Endometrial microvascular endothelial cells (primary cell): ENCODE measurements at regions not wholly inside any gene's neighbourhood (a gene's known extent, or its start where the extent isn't known, plus 50 kb on each side); places are given as distances from the start of the nearest gene placed in this dataset.

Experiments
- in situ Hi-C: cut with HindIII; loops from 2 replicates; pipeline ENCODE4 v1.10.0; 2017; ENCODE audit warnings: low sequenced_read_pairs, low pct_unique_long_range_greater_than_20kb; ENCODE audit errors: inconsistent ontology term

- in situ Hi-C loops, result no loop called here
Observed at GRCh38 chr5:74433255-74433895, 207.2 kb downstream of the ENC1 start.

GRCh38 chr5:74432721-74433120 is 207.8 kb downstream of the ENC1 start:
- in situ Hi-C loops, result no loop called here

DNA sequence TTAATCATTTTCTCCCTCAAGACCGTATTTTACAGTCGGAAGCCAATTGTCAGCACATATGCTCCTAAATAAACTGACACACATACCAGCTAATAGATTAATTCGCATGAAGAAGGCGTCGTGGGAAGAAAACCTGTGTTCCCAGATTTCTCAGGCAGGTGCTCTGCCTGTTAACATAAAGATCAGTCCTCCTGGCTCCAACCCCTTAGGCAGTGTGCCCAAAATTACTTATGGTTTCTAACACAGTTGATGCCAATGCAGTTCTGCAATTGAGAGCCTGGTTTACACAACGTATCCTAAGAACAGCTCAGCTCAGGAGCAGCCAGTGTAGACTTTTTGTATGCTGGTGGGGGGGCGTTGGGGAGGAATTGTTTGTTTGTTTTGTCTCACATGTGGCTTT is 208.3 kb downstream of the ENC1 start:
- in situ Hi-C loops, result no loop called here

DNA sequence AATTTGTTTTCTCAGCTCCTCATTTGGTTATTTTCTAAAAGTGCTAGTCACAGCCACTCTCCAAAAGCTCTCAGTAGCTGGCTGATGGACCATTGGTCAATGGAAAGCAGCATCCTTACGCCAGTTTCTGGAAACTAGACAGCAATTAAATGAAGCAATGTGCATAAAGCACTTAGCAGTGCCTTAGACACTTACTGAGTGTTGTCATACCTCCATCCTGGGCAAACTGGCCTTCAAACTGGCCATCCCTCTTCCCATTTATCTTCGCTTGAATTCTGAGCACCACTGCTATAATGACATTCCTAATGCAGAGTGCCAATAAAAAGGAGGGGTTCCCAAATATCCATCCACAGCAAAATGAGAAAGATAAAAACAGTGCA is 209.2 kb downstream of the ENC1 start:
- in situ Hi-C loops, result no loop called here

DNA sequence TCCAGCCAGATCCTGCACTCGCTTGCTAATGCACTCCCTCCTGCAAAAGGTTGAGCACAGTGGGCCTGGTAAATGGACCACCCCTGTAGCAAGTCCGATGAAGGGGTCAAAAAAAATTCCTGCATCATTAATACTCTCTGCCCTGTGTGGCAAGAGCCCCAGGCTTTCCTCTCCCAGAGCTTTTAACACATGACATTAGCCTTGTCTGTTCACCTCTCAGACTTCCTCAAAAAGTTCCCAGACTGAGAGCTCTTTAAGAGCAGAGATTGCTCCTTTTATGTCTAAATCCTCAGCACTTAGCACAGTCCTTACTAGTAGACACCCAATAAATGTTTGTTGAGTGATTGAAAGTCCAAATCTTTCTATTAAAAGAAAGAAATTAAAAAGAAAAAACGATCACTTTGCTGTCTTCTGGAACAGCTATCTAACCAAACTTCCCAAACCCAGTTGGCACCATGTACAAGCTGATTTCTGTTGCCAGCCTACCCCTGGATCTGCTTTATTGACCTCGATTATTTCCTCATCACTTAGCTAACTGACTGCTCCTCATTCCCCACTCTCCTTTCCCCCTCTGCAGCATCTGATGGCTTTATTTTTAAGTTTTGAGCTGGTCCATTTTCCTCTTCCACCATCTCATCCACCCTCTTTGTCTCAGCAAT is 209.8 kb downstream of the ENC1 start:
- in situ Hi-C loops, result no loop called here

- in situ Hi-C loops, result no loop called here
Observed at GRCh38 chr5:74429495-74429894, 211.0 kb downstream of the ENC1 start.

DNA sequence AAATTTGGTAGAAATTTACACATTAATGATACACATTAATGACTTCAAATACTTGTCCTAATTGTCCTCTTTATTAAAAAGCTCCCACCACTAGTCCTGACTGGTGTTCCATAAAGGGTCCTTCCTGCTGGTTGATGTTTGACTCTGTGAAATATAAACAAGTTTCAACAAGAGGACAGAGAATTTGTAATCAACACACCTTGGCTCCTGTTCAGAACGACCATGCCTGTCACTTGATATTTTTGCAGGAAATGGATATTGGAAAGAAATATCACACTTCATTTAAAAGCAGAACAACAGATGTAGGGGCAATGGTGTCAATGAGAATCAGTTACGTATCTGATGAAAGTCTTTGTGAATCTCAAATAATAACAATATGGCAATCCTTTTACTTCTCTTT is 211.7 kb downstream of the ENC1 start:
- in situ Hi-C loops, result no loop called here

DNA sequence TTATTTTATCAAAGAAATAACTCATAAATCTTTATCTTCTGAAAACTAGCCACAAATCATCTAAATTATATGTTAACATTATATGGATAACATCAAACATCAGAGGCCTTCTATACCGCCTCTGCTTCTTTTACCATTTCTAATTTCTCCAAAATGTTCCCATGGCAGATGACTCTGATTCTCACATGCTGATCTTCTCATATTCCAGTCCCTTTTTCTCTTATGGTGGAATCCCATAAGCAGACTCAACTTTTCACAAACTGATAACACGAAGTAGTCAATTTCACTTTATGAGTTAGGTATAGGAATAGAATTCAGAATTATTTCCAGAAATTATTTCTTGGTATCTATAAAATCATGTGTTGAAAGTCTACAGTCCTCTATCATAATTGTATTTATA is 212.3 kb downstream of the ENC1 start:
- in situ Hi-C loops, result no loop called here

GRCh38 chr5:74426506-74426905 is 214.0 kb downstream of the ENC1 start:
- in situ Hi-C loops, result no loop called here

GRCh38 chr5:74424162-74424868 is 216.2 kb downstream of the ENC1 start:
- in situ Hi-C loops, result loop anchor here (25.0 kb wide), 1 partner anchor 163 kb away; no protein-coding TSS in a partner anchor

- in situ Hi-C loops, result loop anchor here (25.0 kb wide), 1 partner anchor 164 kb away; no protein-coding TSS in a partner anchor
Observed at GRCh38 chr5:74423383-74423782, 217.1 kb downstream of the ENC1 start.

DNA sequence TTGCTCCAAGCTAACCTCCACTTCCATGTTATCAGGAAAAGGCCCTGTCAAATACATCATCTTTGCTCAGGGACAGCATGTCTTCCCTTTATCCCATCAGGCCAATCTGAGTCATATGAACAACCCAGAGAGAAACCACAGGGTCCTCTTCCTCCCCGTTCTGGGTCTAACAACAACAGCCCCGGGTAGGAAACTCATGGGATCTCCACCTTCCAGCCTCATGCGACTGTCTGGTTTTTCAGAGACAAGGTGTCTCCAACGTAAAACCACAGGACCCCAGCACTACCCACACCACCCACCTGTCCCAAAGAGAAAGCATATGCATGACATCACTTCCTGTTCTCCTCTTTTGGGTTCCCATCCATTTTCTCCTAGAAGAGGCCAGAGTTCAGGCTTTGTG is 217.9 kb downstream of the ENC1 start:
- in situ Hi-C loops, result loop anchor here (25.0 kb wide), 1 partner anchor 165 kb away; no protein-coding TSS in a partner anchor

DNA sequence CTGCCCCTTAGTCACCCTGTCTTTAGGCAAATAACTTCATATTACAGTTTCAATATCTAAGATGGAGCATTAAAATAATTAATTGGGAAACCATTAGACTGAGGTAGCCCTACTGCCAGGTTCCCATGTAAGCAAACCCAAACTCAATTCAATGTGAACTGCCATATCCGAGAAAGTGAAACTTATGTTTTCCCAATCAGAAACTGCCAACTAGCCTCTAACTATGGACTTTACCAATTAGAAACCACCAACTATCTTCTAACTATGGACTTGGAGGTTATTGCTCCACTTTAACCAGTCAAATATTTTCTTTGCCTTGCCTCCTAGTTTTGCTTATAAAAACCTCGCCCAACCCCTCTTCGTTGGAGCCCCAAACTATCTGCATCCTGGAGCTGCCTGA is 218.5 kb downstream of the ENC1 start:
- in situ Hi-C loops, result loop anchor here (25.0 kb wide), 1 partner anchor 165 kb away; no protein-coding TSS in a partner anchor

DNA sequence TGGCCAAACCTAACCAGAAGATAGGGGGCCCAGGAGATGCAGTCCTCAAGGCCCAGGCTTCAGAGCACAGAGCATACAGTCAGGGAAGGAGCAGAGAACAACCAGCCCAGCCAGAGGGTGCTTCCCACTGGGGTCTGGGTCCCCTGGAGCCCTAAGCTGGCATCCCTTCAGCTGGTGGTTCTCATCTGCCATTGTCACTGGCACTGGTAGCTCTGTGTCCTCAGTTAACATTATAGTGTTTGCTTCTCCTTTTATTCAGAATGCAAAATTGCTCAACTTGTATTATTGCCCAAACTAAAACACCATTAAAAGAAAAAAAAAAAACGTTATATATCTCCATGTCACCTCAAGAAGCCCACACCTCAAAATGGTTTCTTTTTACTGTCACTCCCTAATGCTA is 219.2 kb downstream of the ENC1 start:
- in situ Hi-C loops, result loop anchor here (25.0 kb wide), 1 partner anchor 166 kb away; no protein-coding TSS in a partner anchor

DNA sequence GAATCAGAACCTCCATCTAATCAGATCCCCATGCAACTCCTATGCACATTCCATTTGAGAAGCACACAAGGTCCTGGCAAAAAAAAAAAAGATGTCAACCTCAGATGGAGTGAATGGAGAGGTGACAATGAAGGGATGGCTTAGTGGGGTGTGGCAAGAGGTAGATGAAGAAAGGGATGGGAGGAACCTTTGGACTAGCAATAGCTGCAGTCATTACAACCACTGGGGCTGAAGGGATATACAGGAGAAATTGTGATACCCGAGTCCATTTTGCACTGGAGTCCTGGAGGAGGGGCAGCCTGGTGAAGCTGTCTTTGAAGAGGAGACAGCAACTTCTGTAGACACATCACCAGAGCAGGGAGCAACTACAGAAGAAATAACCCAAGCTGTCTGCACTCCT is 219.6 kb downstream of the ENC1 start:
- in situ Hi-C loops, result loop anchor here (25.0 kb wide), 1 partner anchor 166 kb away; no protein-coding TSS in a partner anchor

DNA sequence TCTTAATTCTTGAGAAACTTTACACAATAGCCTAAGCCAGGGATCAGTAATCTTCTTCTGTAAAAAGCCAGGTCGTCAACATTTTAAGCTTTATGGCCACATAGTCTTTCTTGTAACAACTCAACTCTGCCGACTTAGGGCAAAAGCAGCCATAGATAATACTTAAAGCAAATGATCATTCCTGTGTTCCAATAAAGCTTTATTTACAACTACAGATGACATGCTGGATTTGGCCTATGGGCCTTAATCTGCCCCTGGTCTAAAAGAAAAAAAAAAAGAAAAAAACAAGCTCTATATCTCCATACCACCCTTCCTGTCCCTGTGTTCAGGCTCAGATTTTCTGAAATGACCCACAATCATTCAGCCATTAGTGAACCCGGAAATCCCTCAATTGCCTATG is 220.3 kb downstream of the ENC1 start:
- in situ Hi-C loops, result loop anchor here (25.0 kb wide), 1 partner anchor 167 kb away; no protein-coding TSS in a partner anchor

DNA sequence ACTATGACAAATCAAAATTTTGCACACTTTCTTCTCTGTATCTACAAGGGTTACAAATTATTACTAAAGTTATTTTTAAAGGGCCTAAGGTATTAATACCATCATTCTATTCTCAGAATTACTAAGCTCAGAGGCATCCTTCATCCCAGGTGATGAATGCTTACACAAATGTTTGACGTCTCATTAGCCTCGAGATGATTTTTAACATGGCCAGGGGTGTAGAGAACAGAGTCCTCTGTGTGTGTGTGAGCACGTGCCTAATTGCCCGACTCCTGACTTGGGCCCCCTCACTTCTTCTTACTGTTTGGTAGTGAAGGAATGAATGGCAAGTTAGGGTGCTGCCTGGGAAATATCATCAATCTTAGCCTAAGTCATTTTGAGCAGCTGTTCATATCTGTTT is 221.1 kb downstream of the ENC1 start:
- in situ Hi-C loops, result loop anchor here (25.0 kb wide), 1 partner anchor 168 kb away; no protein-coding TSS in a partner anchor

DNA sequence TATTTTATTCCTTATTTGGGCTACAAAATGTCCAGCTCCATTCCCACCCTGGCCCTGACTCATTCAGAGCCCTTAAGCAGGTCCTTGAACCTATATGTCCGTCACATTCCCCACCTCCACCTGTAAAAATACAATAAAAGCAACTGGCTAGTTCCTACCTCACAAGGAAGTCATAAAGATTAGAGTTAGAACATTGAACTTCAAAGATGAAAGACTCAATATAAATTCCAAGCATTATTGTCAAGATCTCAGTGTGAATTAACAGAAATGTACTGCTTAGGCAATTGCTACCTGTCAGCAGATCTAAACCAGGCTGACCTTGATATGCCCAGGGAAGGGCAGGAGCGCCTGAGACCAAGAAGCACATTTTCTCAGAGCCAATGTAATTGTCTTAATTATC is 221.8 kb downstream of the ENC1 start:
- in situ Hi-C loops, result loop anchor here (25.0 kb wide), 1 partner anchor 169 kb away; no protein-coding TSS in a partner anchor

DNA sequence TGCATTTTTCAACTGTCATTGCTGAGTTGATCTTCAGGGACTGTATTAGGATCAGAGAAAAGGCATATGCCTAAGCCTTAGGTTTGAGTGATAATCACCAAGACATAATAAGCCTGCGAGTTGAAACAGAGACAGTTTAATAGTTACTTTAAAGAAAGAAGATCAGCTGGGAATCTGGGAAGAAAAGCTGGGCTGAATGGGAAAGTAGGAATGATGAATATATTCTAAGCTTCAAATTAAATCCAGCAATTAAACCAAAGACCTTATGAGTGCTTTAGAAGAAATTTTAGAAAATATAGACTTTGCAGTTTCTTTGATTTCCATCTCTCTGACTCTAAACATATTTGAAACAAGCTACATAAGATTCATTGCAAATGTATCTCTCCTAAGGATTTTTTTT is 222.3 kb downstream of the ENC1 start:
- in situ Hi-C loops, result loop anchor here (25.0 kb wide), 1 partner anchor 169 kb away; no protein-coding TSS in a partner anchor

GRCh38 chr5:74415695-74416102 is 224.8 kb downstream of the ENC1 start:
- in situ Hi-C loops, result loop anchor here (25.0 kb wide), 1 partner anchor 172 kb away; no protein-coding TSS in a partner anchor
